PC-9 (cell line): ENCODE measurements at regions not wholly inside any gene's neighbourhood (a gene's known extent, or its start where the extent isn't known, plus 50 kb on each side); places are given as distances from the start of the nearest gene placed in this dataset.

Source experiments
- BruUV-seq: library from RNA; stranded (reverse); fragments of 400-500 nt; replicated peaks from 2 replicates; lab custom pipeline; 2021; lab: Mats Ljungman, UMichigan
- CTCF ChIA-PET: fragments of 300-600 bp; sonication (Branson Sonifier 250); formaldehyde crosslinking; loops from one replicate; lab custom pipeline; 2022; ENCODE audit warnings: antibody characterized with exemption; lab: Charles Lee
- POLR2A ChIA-PET: fragments of 300-600 bp; sonication (Branson Sonifier 250); formaldehyde crosslinking; loops from one replicate; lab custom pipeline; 2022; ENCODE audit warnings: antibody characterized with exemption; ENCODE audit not compliant: unreplicated experiment; lab: Charles Lee
- DNase-seq, 2 experiments: peaks; one replicate each; pipeline versions ENCODE4 v3.0.0 to v3.0.0-alpha.2; 2015 to 2022; ENCODE audit warnings: mixed read lengths in 1 of 2
- H2AFZ ChIP-seq: fragments of 200-600 bp; sonication (generic); 2 replicates; pipeline ENCODE4 v1.8.1; 2017; ENCODE audit warnings: antibody characterized with exemption
- H3F3A ChIP-seq: fragments of 200-600 bp; sonication (generic); 2 replicates; pipeline ENCODE4 v1.8.1; 2017; ENCODE audit warnings: antibody characterized with exemption, mild to moderate bottlenecking, low read depth; ENCODE audit not compliant: insufficient read depth
- H3K27ac ChIP-seq: fragments of 200-600 bp; sonication (generic); 2 replicates; pipeline ENCODE4 v1.6.1; 2016; ENCODE audit warnings: mixed run types
- H3K27me3 ChIP-seq: fragments of 200-600 bp; sonication (generic); 2 replicates; pipeline ENCODE4 v1.6.1; 2016; ENCODE audit warnings: low read depth, mixed run types; ENCODE audit not compliant: insufficient read depth
- H3K36me3 ChIP-seq: fragments of 200-600 bp; sonication (generic); 2 replicates; pipeline ENCODE4 v1.6.1; 2016; ENCODE audit warnings: low read depth, mixed run types
- H3K4me1 ChIP-seq: fragments of 200-600 bp; sonication (generic); replicated peaks from 2 replicates; pipeline ENCODE4 v1.6.1; 2016; ENCODE audit warnings: mixed run types; ENCODE audit not compliant: insufficient read depth
- H3K4me2 ChIP-seq: fragments of 200-600 bp; sonication (generic); 2 replicates; pipeline ENCODE4 v1.6.1; 2017; ENCODE audit warnings: mixed run types
- H3K4me3 ChIP-seq: fragments of 200-600 bp; sonication (generic); 2 replicates; pipeline ENCODE4 v1.6.1; 2016; ENCODE audit warnings: mixed run types
- H3K79me2 ChIP-seq: fragments of 200-600 bp; sonication (generic); 2 replicates; pipeline ENCODE4 v1.6.1; 2017; ENCODE audit warnings: low read depth, mixed run types
- H3K9me2 ChIP-seq: fragments of 200-600 bp; sonication (generic); 2 replicates; pipeline ENCODE4 v1.8.1; 2017; ENCODE audit warnings: mild to moderate bottlenecking; ENCODE audit not compliant: insufficient read depth
- H3K9me3 ChIP-seq: fragments of 200-600 bp; sonication (generic); 2 replicates; pipeline ENCODE4 v1.8.1; 2016; ENCODE audit warnings: low read depth; ENCODE audit not compliant: insufficient read depth
- H4K20me1 ChIP-seq: fragments of 200-600 bp; sonication (generic); 2 replicates; pipeline ENCODE4 v1.8.1; 2017; ENCODE audit not compliant: insufficient read depth
- CTCF ChIP-seq: fragments of 200-600 bp; sonication (generic); conservative IDR thresholded peaks from 2 replicates; pipeline ENCODE4 v1.6.1; 2017; ENCODE audit warnings: mixed run types, antibody characterized with exemption, mild to moderate bottlenecking, moderate library complexity
- EZH2 ChIP-seq: fragments of 200-600 bp; sonication (generic); IDR thresholded peaks from 2 replicates; pipeline ENCODE4 v1.8.0; 2017; ENCODE audit warnings: antibody characterized with exemption, low read depth
- intact Hi-C: fragments of 100-400 bp; cut with micrococcal nuclease; formaldehyde crosslinking; loops from one replicate; pipeline ENCODE4 v1.10.0; 2022; ENCODE audit not compliant: unreplicated experiment

GRCh38 chr14:28678887-28679286, 87.7 kb upstream of the FOXG1 start:
- Histone ChIP-seq H3K27ac (no peak overlapping the region), H3K9me3 (no peaks in the 10 kb centered on the region), H3K79me2 (no peaks in the 10 kb centered on the region), H3K4me3 (no peak overlapping the region), H3K9me2 (no peaks in the 10 kb centered on the region), H4K20me1 (no peaks in the 10 kb centered on the region), H2AFZ (no peak overlapping the region), H3K36me3 (no peaks in the 10 kb centered on the region), H3K4me2 (no peak overlapping the region), H3K4me1 (peaks cover 14% of the 10 kb centered on the region), H3F3A (no peaks in the 10 kb centered on the region), H3K27me3 (no peaks in the 10 kb centered on the region)
- ChIA-PET POLR2A (no interaction called here), CTCF (no interaction called here)
- BruUV-seq = no TSS peak
- no peak for TF ChIP-seq EZH2
- no peak for TF ChIP-seq CTCF
- no peak for DNase-seq
- intact Hi-C loops = no loop called here

- Histone ChIP-seq H3K9me3 (no peaks in the 10 kb centered on the region), H3K4me1 (peaks cover 5% of the 10 kb centered on the region), H2AFZ (no peak overlapping the region), H3K4me2 (no peak overlapping the region), H3F3A (no peaks in the 10 kb centered on the region), H3K79me2 (no peaks in the 10 kb centered on the region), H3K9me2 (no peaks in the 10 kb centered on the region), H3K4me3 (no peak overlapping the region), H3K36me3 (no peaks in the 10 kb centered on the region), H3K27me3 (no peaks in the 10 kb centered on the region), H3K27ac (no peak overlapping the region), H4K20me1 (no peaks in the 10 kb centered on the region)
- ChIA-PET CTCF (no interaction called here), POLR2A (no interaction called here)
- no peak for DNase-seq
- intact Hi-C loops = no loop called here
- no TSS peak for BruUV-seq
- no peak for TF ChIP-seq CTCF
- no peak for TF ChIP-seq EZH2
Observed at GRCh38 chr14:28681681-28682080, 84.9 kb upstream of the FOXG1 start.

- Histone ChIP-seq H3F3A (no peaks in the 10 kb centered on the region), H4K20me1 (no peaks in the 10 kb centered on the region), H3K36me3 (no peaks in the 10 kb centered on the region), H3K27ac (no peak overlapping the region), H2AFZ (no peak overlapping the region), H3K9me3 (no peaks in the 10 kb centered on the region), H3K27me3 (no peaks in the 10 kb centered on the region), H3K9me2 (no peaks in the 10 kb centered on the region), H3K4me2 (no peak overlapping the region), H3K4me3 (no peak overlapping the region), H3K4me1 (no peaks in the 10 kb centered on the region), H3K79me2 (no peaks in the 10 kb centered on the region)
- TF ChIP-seq CTCF (no peak), EZH2 (no peak)
- BruUV-seq = no TSS peak
- ChIA-PET CTCF (no interaction called here), POLR2A (no interaction called here)
- DNase-seq = no peak
- intact Hi-C loops = no loop called here
Observed at GRCh38 chr14:28690029-28690692, 76.4 kb upstream of the FOXG1 start.
